Psoas muscle (tissue), 7 donors: ENCODE measurements at regions not wholly inside any gene's neighbourhood (a gene's known extent, or its start where the extent isn't known, plus 50 kb on each side); places are given as distances from the start of the nearest gene placed in this dataset.
"Not testable (repeated sequence)": the region's sequence is repeated elsewhere in the genome, so short reads cannot be mapped to it uniquely, and the experiment has no call there.

Source experiments
- ATAC-seq, 4 donors: fragments of 200-7000 bp; cut with Tn5 transposase; one replicate each; pipeline ENCODE4 v1.9.1; 2020; ENCODE audit warnings: moderate library complexity in 3 of 4, mild to moderate bottlenecking in 2 of 4
- DNase-seq, 2 donors: peaks; one replicate each; pipeline ENCODE4 v3.0.0-alpha.2; 2020
- H3K27ac ChIP-seq: fragments of 200-600 bp; one replicate; pipeline ENCODE4 v1.8.0; 2022
- H3K27me3 ChIP-seq, 3 donors: fragments of 200-600 bp in 1 of 3; one replicate each; pipeline versions ENCODE4 v1.6.1 to v1.8.0; 2013 to 2022; ENCODE audit warnings: low read length in 2 of 3, mild to moderate bottlenecking in 2 of 3, moderate library complexity in 1 of 3; ENCODE audit not compliant: insufficient read depth in 3 of 3
- H3K36me3 ChIP-seq, 2 donors: fragments of 200-600 bp in 1 of 2; one replicate each; pipeline versions ENCODE4 v1.6.1 to v1.8.0; 2013 to 2022; ENCODE audit warnings: low read depth in 1 of 2, mild to moderate bottlenecking in 1 of 2, moderate library complexity in 1 of 2; ENCODE audit not compliant: insufficient read depth in 1 of 2
- H3K4me1 ChIP-seq: fragments of 200-600 bp; one replicate; pipeline ENCODE4 v1.8.0; 2022
- H3K4me3 ChIP-seq: fragments of 200-600 bp; one replicate; pipeline ENCODE4 v1.8.0; 2022; ENCODE audit warnings: mild to moderate bottlenecking
- H3K9me3 ChIP-seq: fragments of 200-600 bp; one replicate; pipeline ENCODE4 v1.8.0; 2022
- CTCF ChIP-seq: fragments of 200-600 bp; IDR thresholded peaks from one replicate; pipeline ENCODE4 v1.8.0; 2022; ENCODE audit warnings: antibody characterized with exemption
- WGBS, 3 donors: extraction: QIAGEN DNeasy Blood & Tissue Kit; methylation state at CpG; one replicate each; pipeline versions ENCODE4 v1.1.6 to v1.1.7; 2013; 5-methylcytosine and 5-hydroxymethylcytosine counted together
- intact Hi-C, 2 donors: fragments of 100-400 bp; cut with DNase I; formaldehyde crosslinking; loops; one replicate each; pipeline versions ENCODE4 v1.11.0 to v1.14.2; 2022
- donor health status: healthy with polysubstance abuse.
- donor health status: DM: no; HTN: no; CAD: no; lungs with moderate emphysema.
- donor health status: Bipolar disorder and iron deficiency.
- donor health status: healthy.
- donor health status: DM: yes; HTN: yes; CAD: no.
- donor health status: DM: no; HTN: no; CAD: no.
- donor health status: DM: yes; HTN: yes; CAD: no.

GRCh38 chr4:4645743-4646142, 103.9 kb upstream of the STX18 start:
- Histone ChIP-seq H3K4me1 (no peaks in the 10 kb centered on the region), H3K36me3 (no peaks in the 10 kb centered on the region), H3K4me3 (no peak overlapping the region), H3K9me3 (peaks cover 4% of the 10 kb centered on the region), H3K27me3 (no peaks in the 10 kb centered on the region), H3K27ac (no peak overlapping the region)
- no peak for DNase-seq
- intact Hi-C loops = no loop called here
- 67 to 78% (median 67%) methylated on average over 3 of the region's 3 CpGs for WGBS, 3 donors
- ATAC-seq = no peak
- TF ChIP-seq CTCF = no peak

GRCh38 chr4:4644277-4644676, 102.4 kb upstream of the STX18 start:
- H3K9me3 ChIP-seq, H3K27me3 ChIP-seq, ATAC-seq, H3K27ac ChIP-seq, DNase-seq, intact Hi-C loops, H3K36me3 ChIP-seq, H3K4me3 ChIP-seq, H3K4me1 ChIP-seq: not testable (repeated sequence)
- 94 to 97% (median 95%) methylated on average over 5 of the region's 5 CpGs for WGBS, 3 donors

GRCh38 chr4:4643743-4644142, 101.9 kb upstream of the STX18 start:
- H3K9me3 ChIP-seq, H3K4me1 ChIP-seq, H3K4me3 ChIP-seq, DNase-seq, H3K27ac ChIP-seq, ATAC-seq, H3K27me3 ChIP-seq, intact Hi-C loops, H3K36me3 ChIP-seq: not testable (repeated sequence)
- WGBS, 3 donors = 88 to 91% (median 89%) methylated on average over 6 of the region's 6 CpGs

- TF ChIP-seq CTCF = no peak
- 89 to 94% (median 91%) methylated on average over 5 of the region's 5 CpGs for WGBS, 3 donors
- Histone ChIP-seq H3K4me1 (no peaks in the 10 kb centered on the region), H3K36me3 (no peaks in the 10 kb centered on the region), H3K27ac (no peak overlapping the region), H3K4me3 (no peak overlapping the region), H3K27me3 (no peaks in the 10 kb centered on the region), H3K9me3 (peaks cover 4% of the 10 kb centered on the region)
- intact Hi-C loops = no loop called here
- DNase-seq (no peak), ATAC-seq (no peak)
These were observed 101.5 kb upstream of the STX18 start for GRCh38 chr4:4643306-4643705.

GRCh38 chr4:4642496-4643000, 100.7 kb upstream of the STX18 start:
- ATAC-seq = no peak
- whole genome bisulfite sequencing, 3 donors = 75 to 76% (median 76%) methylated on average over 6 of the region's 6 CpGs
- Histone ChIP-seq H3K4me1 (no peaks in the 10 kb centered on the region), H3K4me3 (no peak overlapping the region), H3K27ac (no peak overlapping the region), H3K27me3 (no peaks in the 10 kb centered on the region), H3K36me3 (no peaks in the 10 kb centered on the region), H3K9me3 (peaks cover 4% of the 10 kb centered on the region)
- intact Hi-C loops = no loop called here
- no peak for DNase-seq
- no peak for TF ChIP-seq CTCF
